OCI-LY1 (cell line): ENCODE measurements at regions not wholly inside any gene's neighbourhood (a gene's known extent, or its start where the extent isn't known, plus 50 kb on each side); places are given as distances from the start of the nearest gene placed in this dataset.

ENCODE experiments used
- H2AFZ ChIP-seq: fragments of 200-600 bp; sonication (generic), shearing (Covaris generic); 2 replicates; pipeline ENCODE4 v1.6.0; 2014; ENCODE audit warnings: antibody characterized with exemption, mild to moderate bottlenecking, low read length
- H3F3A ChIP-seq: fragments of 200-600 bp; sonication (generic), shearing (Covaris generic); 2 replicates; pipeline ENCODE4 v1.6.0; 2014; ENCODE audit warnings: mild to moderate bottlenecking, antibody characterized with exemption, low read length, moderate library complexity; ENCODE audit not compliant: insufficient read depth
- H3K27ac ChIP-seq: fragments of 200-600 bp; sonication (generic); 2 replicates; pipeline ENCODE4 v1.5.1; 2014; ENCODE audit warnings: low read length, mixed run types, mild to moderate bottlenecking, low read depth; ENCODE audit not compliant: poor library complexity, severe bottlenecking
- H3K27me3 ChIP-seq: fragments of 200-600 bp; sonication (generic); 2 replicates; pipeline ENCODE4 v1.6.0; 2014; ENCODE audit warnings: antibody characterized with exemption, mild to moderate bottlenecking, low read length, moderate library complexity; ENCODE audit not compliant: insufficient read depth
- H3K36me3 ChIP-seq: fragments of 200-600 bp; sonication (generic); 2 replicates; pipeline ENCODE4 v1.6.1; 2014; ENCODE audit warnings: mild to moderate bottlenecking, antibody characterized with exemption, low read length, moderate library complexity, mixed read lengths; ENCODE audit not compliant: insufficient read depth
- H3K4me1 ChIP-seq: fragments of 200-600 bp; sonication (generic); 2 replicates; pipeline ENCODE4 v1.5.1; 2014; ENCODE audit warnings: mild to moderate bottlenecking, low read length, moderate library complexity; ENCODE audit not compliant: insufficient read depth, severe bottlenecking
- H3K4me2 ChIP-seq: fragments of 200-600 bp; sonication (generic), shearing (Covaris generic); 2 replicates; pipeline ENCODE4 v1.6.1; 2014; ENCODE audit warnings: low read length
- H3K4me3 ChIP-seq: fragments of 200-600 bp; sonication (generic); 2 replicates; pipeline ENCODE4 v1.5.1; 2014; ENCODE audit warnings: low read length, low read depth, mild to moderate bottlenecking, mixed read lengths; ENCODE audit not compliant: poor library complexity, severe bottlenecking
- H3K79me2 ChIP-seq: fragments of 200-600 bp; shearing (Covaris generic); 2 replicates; pipeline ENCODE4 v1.6.1; 2016; ENCODE audit warnings: mixed run types, low read length, mixed read lengths; ENCODE audit not compliant: insufficient read depth
- H3K9ac ChIP-seq: fragments of 200-600 bp; sonication (generic), shearing (Covaris generic); 2 replicates; pipeline ENCODE4 v1.6.1; 2014; ENCODE audit warnings: mild to moderate bottlenecking, low read length, mixed read lengths
- H3K9me2 ChIP-seq: fragments of 200-600 bp; sonication (generic), shearing (Covaris generic); 2 replicates; pipeline ENCODE4 v1.6.1; 2014; ENCODE audit warnings: low read depth, mild to moderate bottlenecking, low read length, mixed read lengths
- H3K9me3 ChIP-seq: fragments of 200-600 bp; shearing (Covaris generic); 2 replicates; pipeline ENCODE4 v1.6.1; 2014; ENCODE audit warnings: low read length, mixed read lengths
- H4K20me1 ChIP-seq: fragments of 200-600 bp; sonication (generic), shearing (Covaris generic); 2 replicates; pipeline ENCODE4 v1.6.0; 2016; ENCODE audit warnings: mild to moderate bottlenecking, low read length; ENCODE audit not compliant: insufficient read depth
- CTCF ChIP-seq: fragments of 200-600 bp; sonication (generic), shearing (Covaris generic); IDR thresholded peaks from 2 replicates; pipeline ENCODE4 v1.5.1; 2017; ENCODE audit warnings: mild to moderate bottlenecking, antibody characterized with exemption, low read length, moderate library complexity, mixed read lengths
- EZH2 ChIP-seq: fragments of 200-600 bp; sonication (generic), shearing (Covaris generic); IDR thresholded peaks from 2 replicates; pipeline ENCODE4 v1.8.0; 2017; ENCODE audit warnings: borderline replicate concordance, mixed run types, mild to moderate bottlenecking, antibody characterized with exemption, low read length, moderate library complexity, mixed read lengths

- no peaks in the 10 kb centered on the region for H3K4me1 ChIP-seq
- no peaks in the 10 kb centered on the region for H3K9me3 ChIP-seq
- H3K27ac ChIP-seq: no peak overlapping the region
- TF ChIP-seq EZH2 (no peak), CTCF (no peak)
- H3K4me2 ChIP-seq: no peak overlapping the region
- H3K36me3 ChIP-seq: no peaks in the 10 kb centered on the region
- no peak overlapping the region for H2AFZ ChIP-seq
- H3K9ac ChIP-seq: no peak overlapping the region
- no peaks in the 10 kb centered on the region for H3K27me3 ChIP-seq
- H3K9me2 ChIP-seq: no peaks in the 10 kb centered on the region
- H3K79me2 ChIP-seq: no peaks in the 10 kb centered on the region
- no peaks in the 10 kb centered on the region for H3F3A ChIP-seq
- no peaks in the 10 kb centered on the region for H4K20me1 ChIP-seq
- H3K4me3 ChIP-seq: no peak overlapping the region
Measured at GRCh38 chr2:155350783-155351580, 652.5 kb downstream of the KCNJ3 start.

- H3K9ac ChIP-seq: no peak overlapping the region
- no peak for TF ChIP-seq EZH2
- no peak for TF ChIP-seq CTCF
- H2AFZ ChIP-seq: no peak overlapping the region
- H3K27ac ChIP-seq: no peak overlapping the region
- H3K4me2 ChIP-seq: no peak overlapping the region
- no peaks in the 10 kb centered on the region for H4K20me1 ChIP-seq
- H3K36me3 ChIP-seq: no peaks in the 10 kb centered on the region
- H3F3A ChIP-seq: no peaks in the 10 kb centered on the region
- no peaks in the 10 kb centered on the region for H3K4me1 ChIP-seq
- H3K9me2 ChIP-seq: no peaks in the 10 kb centered on the region
- no peaks in the 10 kb centered on the region for H3K79me2 ChIP-seq
- H3K4me3 ChIP-seq: no peak overlapping the region
- H3K27me3 ChIP-seq: no peaks in the 10 kb centered on the region
- no peaks in the 10 kb centered on the region for H3K9me3 ChIP-seq
Measured at GRCh38 chr2:155332016-155332415, 633.5 kb downstream of the KCNJ3 start.

GRCh38 chr2:155320236-155320635 lies 621.7 kb downstream of the KCNJ3 start:
- H2AFZ ChIP-seq: no peak overlapping the region
- H3K9ac ChIP-seq: no peak overlapping the region
- no peak for TF ChIP-seq CTCF
- no peak for TF ChIP-seq EZH2
- no peaks in the 10 kb centered on the region for H3K9me2 ChIP-seq
- no peaks in the 10 kb centered on the region for H3K27me3 ChIP-seq
- H3F3A ChIP-seq: no peaks in the 10 kb centered on the region
- no peaks in the 10 kb centered on the region for H3K9me3 ChIP-seq
- H3K4me3 ChIP-seq: no peak overlapping the region
- H3K4me1 ChIP-seq: no peaks in the 10 kb centered on the region
- no peaks in the 10 kb centered on the region for H3K79me2 ChIP-seq
- H3K36me3 ChIP-seq: no peaks in the 10 kb centered on the region
- no peaks in the 10 kb centered on the region for H4K20me1 ChIP-seq
- no peak overlapping the region for H3K4me2 ChIP-seq
- no peak overlapping the region for H3K27ac ChIP-seq
